ENCODE measurements at regions not wholly inside any gene's neighbourhood (a gene's known extent, or its start where the extent isn't known, plus 50 kb on each side); places are given as distances from the start of the nearest gene placed in this dataset.
"Not testable (repeated sequence)": the region's sequence is repeated elsewhere in the genome, so short reads cannot be mapped to it uniquely, and the experiment has no call there.

DNA sequence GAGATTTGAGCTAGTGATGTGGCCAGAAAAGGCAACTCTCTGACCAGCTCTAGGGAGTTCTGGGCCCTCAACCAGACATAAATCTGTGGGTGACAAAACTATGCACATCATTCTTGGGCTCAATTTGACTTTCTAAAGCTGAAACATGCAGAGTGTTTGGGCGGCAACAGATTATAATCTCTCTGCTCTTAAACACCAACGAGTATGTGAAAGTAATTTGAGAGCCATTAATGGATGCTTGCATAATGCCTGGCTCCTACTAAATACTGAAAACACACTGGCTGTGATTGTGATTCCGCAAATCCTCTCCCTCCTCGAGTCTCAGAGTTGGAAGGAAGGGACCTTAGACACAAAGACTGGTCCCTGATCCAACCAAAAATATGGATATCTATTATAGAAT is 186.7 kb downstream of the UACA start:
- no peak for DNase-seq (ENCODE audit: low read depth, low spot score)

DNA sequence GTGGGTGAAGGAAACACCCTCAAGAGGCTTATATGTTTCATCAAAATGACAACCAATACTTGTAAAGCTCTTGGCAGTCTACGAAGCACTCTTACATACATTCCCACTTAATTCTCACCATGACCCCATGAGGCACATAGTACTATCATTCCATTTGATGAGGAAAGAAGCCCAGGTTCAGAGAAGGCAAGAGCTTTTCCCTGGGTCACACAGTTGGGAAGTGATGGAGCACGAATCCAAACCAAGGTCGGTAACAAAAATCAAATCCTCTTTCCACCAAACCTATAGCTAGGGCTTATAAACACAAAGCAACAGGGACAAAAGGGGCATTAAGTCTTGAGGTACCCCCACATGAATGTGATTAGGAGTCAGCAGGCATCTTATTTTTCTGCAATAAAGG is 187.1 kb downstream of the UACA start:
- no peak for DNase-seq (ENCODE audit: low read depth, low spot score)

DNA sequence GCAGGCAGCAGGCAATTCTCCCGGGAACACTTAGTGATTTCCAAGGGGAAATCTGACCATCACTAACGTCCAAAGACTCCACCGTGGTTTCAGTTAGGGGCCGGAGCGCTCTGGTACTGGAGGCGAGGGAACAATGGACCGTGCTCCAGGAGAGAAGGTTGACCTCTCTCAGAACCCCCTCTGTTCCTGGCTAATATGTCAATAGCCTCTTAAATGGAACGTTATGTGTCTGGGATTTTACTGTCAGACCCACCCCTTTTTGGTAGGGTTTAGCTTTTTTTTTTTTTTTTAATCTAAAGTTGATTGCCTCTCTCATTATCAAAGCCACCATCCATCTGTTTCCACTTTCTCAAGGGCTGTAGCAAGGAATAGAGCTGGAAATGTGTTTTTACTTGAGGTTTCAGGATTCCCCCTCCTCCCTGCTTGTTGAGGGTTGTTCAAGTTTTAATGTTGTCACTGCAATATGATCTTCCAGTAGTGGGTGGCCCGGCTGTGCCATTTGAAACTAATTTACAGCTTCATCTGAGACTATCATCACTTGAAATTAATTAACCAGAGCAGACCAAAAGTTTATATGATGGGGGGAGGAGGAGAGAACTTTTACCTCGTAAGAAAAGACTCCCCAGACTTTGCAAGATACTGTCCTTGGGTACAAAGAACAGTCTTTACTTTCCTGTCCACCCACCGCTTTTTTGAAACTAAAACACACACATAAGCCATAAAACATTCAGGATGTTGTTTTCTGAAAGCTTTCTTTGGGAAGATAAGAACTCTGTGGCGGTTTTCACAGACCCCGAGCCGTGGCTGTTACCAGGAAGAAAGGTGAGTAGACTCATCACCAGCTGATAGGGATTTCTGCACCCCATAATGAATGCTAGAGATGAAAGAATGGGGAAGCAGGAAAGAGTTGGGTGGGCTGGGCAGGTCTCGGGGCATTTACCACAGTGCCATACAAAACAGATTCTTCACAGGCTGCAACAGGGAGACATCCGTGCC is 187.8 kb downstream of the UACA start:
- no peak for DNase-seq (ENCODE audit: low read depth, low spot score)

DNA sequence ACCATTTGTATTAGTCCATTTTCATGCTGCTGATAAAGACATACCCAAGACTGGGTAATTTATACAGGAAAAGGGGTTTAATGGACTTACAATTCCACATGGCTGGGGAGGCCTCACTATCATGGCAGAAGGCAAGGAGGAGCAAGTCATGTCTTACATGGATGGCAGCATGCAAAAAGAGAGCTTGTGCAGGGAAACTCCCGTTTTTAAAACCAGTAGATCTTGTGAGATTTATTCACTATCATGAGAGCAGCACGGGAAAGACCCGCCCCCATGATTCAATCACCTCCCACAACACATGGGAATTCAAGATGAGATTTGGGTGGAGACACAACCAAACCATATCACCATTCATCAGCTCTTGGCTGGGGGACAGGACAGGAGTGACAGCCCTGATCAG is 189.0 kb downstream of the UACA start:
- not testable (repeated sequence) for DNase-seq (ENCODE audit: low read depth, low spot score)

DNA sequence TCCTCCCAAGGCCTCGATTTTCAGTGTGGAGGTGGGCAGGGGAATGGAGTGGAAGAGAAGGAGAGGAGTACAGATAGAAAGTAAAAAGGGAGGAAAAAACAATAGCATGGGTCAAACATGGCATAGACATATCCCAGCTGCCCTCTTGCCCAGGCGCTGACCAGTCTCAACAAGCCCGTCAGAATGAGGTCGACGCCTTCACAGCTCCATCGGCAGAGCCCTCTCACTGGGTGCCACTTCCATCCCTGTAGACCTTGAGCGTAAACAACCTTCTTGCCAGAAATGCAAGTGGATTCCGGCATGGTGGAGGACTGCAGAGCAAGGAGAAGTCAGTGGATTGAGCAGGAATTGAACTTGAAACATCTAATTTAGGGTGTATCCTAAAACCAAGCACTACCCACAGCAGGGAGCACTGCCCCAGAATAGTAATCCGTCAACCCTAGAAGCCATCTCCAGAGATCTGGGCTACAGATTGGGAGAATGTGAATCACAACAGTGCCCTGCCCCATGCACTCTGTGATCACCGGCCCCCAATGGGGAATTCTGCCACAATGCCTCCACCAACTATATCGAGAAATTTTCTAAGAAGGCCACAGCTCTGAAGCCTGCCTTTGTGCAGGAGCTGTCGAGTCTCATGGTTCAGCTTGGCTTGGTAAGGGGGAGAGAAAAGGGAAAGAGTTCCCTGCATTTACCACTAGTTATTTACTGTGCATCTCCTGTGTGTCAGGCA is 190.1 kb downstream of the UACA start:
- DNase-seq (ENCODE audit: low read depth, low spot score) = no peak

DNA sequence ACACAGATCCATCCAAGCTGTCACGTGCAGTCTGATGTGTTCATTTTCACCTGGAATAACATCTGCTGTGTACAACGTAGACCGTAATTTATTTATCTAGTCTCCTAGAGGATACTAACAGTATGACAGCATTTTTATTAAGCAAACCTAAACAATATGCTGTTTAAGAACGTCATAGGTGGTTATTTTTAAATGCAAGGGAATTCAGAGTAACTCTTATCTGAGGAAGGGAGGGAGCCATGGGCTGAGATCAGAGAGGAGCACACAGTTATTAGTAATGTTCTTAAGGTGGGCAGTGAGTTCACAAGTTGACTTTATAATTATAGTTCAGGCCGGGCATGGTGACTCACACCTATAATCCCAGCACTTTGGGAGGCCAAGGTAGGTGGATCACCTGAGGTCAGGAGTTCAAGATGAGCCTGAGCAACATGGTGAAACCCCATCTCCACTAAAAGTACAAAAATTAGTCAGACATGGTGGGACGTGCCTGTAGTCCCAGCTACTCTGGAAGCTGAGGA is 193.6 kb downstream of the UACA start:
- no peak for DNase-seq (ENCODE audit: low read depth, low spot score)

DNA sequence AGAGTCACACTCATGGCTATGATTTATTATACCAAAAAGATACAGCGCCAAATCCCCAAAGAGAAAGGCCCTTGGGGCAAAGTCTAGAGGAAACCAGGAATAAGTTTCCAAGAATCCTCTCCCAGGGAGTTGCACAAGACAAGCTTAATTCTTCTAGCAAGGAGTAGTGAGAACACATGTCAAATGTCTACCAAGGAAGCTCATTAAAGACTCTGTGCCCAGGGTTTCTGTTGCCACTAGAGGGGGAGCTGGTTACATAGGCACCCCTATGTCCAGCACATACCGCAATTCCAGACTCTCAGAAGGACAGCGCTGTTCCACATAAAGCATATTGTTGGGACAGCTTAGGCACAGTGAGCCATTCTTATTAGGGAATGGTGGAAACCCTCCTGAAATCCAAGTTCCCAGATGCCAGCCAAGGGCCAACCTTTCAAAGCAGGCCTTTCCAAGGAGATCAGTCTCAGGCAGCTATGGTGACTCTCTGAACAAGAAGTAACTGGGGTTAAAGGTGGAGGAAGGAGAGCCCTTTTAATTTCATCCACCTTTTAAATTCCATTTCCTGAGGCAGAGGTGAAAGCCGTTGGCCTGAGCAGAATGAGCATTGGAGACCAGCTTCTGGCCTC is 194.2 kb downstream of the UACA start:
- DNase-seq (ENCODE audit: low read depth, low spot score) = no peak

DNA sequence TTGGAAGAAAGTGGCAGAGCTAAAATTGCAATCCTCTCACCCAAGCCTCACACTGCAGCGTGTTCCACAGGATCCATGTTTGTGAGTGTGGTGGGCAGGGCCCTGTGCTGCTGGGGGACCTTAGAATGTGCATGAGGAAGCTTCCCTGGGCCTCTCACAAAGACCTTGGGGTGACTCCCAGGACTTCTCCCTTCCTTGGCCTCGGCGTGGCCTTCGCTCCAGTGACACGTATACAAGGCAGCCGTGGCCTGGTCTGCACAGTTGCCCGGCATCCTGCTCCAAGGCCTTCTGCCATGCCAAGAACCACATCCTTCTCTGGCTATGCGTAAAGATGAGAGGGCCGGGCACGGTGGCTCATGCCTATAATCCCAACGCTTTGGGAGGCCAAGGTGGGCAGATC is 196.4 kb downstream of the UACA start:
- no peak for DNase-seq (ENCODE audit: low read depth, low spot score)

DNA sequence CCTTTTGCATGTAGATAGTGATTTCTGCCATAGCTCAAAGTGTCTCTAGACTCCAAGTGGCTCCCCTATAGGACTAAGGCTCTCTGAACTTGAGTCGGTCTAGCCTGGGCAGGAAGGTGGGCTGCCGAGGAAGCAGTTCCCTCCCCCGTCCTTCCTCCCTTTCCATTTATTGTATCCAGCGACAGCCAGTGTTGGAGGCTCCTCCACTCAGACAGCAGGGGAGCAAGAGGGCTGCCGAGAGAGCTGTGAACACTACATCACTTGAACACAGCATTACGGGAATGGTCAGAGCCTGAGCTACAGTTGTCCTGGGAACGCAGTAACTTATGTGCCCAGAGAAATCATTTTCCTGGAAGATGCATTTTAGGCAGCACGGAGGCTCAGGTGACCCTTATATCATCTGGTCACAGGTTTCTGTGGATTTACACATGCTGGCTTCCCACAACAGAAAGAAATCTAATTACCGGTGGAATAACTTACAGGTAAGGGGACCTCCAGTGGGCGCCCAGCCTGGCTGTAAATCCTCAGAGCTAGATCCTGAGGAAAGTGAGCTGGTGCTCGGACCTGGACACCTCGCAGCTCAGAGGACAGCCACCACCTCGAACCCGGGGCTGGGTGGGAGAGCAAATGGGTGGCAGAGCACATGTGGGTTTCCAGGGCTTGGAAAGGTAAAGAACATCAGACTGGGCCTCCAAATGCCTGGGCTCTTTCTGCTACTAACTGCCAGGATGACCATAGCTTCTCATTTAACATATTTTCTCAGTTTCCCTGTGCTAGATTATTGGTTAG is 197.1 kb downstream of the UACA start:
- DNase-seq (ENCODE audit: low read depth, low spot score) = peak; percentile 40

DNA sequence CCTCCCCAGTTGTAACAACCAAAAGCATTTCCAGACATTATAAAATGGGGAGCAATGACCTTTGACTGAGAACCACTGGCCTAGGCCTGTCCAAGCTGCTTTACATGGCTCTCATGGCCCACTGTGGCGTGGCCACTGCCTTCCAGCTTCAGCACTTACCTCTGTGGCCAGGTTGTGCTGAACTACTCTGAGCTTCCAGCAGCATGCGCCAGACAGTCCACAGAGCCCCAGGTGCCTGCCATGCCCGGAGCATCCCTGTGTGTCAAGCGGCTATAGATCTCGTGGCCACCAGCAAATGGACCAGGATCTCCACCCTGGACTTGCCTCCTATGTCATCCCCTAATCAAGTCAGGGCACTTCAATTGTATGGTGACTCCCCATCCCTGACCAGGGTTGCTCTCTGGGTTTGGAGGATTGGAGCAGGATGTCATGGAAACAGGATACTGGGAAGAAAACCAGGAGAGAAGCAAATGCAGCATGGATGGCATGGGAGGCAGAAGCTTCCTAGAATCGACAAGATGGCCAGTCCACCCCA is 199.7 kb downstream of the UACA start:
- DNase-seq (ENCODE audit: low read depth, low spot score) = no peak

DNA sequence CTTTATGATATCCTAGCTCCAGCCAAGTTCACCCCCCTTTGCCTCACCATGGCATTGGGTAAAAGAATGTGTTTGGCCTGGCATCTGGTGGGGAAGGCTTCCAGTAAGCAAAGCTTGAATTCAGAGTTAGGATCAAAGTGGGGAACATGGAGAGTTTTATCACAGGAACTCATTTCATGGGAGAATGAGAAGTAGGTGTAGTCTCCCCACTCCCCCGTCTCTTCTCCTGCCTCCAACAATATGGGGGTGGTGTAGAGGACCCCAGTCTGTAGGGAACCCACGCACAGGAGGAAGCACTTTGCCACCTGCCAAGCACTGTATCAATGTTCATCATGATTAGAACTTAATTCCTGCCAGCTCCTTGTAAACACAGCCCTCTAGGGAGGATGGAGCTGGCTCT is 200.5 kb downstream of the UACA start:
- DNase-seq (ENCODE audit: low read depth, low spot score) = no peak

DNA sequence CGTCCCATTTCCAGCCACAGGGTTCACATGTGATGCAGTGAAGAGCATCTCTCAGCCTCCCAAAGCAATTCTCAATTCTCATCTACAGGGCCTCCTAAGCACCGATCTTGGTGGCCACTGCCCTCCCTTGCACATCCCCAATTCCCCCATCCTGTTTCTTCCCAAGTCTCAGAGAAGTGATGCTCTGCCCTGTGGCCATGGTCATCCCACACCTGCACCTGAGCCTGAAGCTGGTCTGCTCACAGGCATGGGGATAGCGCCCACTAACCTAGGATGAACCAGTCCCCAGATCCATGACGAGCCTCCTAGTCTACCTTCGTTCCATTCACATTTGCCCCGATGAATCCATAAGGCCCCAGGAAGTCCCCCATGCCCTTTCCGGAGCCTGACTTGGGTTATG is 201.5 kb downstream of the UACA start:
- no peak for DNase-seq (ENCODE audit: low read depth, low spot score)

DNA sequence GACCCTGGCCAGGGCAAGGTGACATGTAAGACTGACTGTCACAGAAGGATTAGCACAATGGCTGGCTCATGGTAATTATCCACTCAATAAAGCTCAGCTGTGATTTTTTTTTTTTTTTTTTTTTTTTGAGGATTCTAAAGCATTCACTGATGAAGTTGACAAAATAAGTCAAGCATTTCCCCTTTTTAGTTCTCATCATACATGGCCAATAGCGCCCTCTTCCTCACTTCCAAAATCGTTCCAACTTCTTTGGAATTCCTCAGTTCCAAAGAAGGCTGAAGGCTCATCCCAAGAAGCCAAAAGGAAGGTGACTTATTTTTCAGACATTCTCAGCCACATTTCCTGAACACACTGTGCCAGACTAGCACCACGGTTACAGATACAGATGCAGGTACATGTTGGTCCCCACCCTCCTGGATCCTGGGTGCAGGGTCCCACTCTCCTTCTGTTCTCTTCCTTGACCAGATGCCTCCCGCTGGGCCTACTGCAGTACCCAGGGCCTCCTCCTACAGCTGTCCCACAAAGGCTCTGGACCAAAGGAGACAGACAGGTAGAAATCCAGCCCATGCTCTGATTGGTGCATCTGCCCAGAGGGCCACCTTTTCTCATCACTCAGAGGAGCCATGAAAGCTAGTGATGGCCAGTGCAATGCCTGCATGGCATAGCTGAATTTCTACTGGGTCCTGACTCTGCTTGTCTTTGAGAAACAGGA is 202.6 kb downstream of the UACA start:
- DNase-seq (ENCODE audit: low read depth, low spot score) = no peak

DNA sequence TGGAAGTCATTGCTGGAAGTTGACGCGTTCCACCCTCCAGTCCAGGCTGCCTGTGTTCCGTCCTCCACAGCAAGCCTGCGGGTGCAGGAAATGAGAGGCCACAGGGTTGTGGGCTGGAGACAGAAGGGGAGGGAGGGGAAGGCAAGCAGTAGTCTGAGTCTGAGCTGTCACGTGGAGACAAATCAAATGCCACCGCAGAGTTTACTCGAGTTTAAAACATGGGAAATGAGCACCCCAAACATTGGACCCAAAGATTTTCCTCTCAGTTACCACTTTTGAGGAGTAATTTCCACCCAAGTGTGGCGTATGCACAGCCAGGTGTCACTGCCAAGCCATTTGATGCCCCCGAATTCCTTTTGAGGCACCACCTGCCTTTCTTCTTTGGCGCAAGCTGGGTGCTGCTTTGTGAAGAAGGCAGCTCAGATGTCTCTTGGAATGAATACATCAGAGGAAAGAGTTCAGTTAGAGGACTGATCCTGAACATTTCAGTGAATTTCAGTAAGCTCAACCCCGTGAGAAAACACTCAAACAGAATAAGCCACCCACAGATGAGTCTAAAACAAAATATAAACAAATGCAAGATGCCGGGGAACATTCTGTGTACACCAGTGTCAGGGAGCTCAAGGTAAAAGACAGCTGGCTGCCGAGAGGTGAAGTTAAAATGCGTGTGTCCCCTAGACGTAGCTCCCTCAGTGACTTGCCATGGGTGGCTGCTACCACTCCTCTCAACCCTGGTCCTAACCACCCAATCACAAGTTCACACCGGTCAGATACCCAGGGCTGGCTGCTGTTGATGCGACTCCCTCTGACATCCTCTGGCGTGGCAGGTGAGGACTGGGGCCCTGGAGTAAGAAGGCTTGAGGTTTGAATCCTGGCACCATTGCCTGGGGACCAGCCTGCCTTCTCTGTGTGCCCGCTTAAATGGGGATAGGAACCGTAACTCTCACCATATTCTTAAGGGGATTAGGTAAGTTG is 203.8 kb downstream of the UACA start:
- DNase-seq (ENCODE audit: low read depth, low spot score) = no peak

DNA sequence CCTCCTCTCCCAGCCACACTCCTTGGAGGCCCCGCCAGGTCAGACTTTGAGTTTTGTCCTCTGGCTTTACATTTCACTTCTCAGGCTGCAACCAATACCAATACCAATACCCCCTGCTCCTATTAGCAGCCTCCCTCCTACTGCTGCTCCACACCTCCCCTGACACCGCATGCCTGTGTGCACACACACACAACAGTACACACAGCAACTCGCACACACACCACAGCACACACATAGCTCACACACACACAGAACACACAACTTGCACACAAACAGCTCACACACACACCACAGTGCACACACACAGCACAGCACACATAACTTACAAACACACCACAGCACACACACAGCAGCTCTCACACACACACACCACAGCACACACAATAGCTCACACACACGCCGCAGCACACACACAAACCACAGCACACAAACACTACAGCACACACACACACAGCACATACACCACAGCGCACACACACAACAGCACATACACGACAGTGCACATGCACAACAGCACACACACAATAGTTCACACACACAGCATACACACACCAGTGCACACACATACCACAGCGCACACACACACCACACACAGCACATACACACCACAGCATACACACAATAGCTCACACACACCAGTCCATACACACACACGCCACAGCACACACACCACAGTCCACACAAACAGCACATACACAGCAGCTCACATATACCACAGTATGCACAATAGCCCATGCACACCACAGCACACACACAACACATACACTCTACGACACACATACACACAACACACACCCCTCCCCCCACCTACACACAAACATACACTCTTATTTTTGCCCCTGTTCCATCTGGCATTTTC is 204.7 kb downstream of the UACA start:
- DNase-seq (ENCODE audit: low read depth, low spot score) = no peak

DNA sequence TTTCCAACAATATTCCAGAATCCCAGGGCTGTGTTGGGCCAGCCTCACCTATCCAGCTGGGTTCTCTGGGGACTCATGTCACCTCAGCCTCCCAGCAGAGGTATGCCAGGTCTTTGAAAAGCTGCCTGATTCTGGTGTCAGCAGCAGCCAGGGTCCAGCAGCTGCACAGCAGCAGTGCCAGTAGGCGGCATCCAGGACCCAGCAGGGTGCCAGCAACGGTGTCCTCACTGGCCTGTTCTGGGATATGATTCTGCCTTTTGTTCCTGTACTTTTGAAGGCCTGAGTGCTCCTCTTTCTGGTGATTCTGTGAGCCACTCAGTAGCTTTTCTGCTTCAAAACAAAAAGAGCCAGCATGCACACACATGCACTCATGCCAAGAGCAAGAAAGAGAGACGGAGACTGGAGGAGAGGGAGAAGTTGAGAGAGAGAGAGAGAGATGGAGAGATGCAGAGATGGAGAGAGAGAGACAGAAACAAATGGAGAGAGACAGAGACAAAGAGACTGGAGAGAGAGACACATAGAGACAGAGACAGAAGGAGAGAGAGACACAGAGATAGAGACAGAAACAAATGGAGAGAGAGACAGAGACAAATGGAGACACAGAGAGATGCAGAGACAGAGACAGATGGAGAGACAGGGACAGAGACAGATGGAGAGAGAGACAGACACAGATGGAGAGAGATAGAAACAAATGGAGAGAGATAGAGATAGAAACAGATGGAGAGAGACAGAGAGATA is 205.7 kb downstream of the UACA start:
- DNase-seq (ENCODE audit: low read depth, low spot score) = no peak

DNA sequence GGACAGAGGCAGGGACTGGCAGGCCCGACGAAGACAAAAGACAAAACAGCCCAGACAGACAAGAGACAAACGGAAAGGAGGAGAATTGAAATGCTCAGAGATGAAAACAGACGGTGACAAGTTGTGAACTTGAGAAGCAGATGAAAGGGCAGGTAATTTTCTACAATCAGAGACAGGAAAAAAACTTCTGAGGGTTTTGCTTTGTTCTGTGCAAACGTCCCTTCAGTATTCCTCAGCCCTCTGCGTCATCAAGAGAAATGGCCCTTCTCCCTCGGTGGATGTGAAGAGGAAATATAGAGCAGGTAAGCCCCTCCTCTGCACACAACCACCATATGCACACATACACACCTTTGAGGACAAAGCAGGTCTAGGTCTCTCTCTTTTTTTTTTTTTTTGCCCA is 206.6 kb downstream of the UACA start:
- no peak for DNase-seq (ENCODE audit: low read depth, low spot score)
